Colon (tissue), 2 donors: ENCODE measurements at regions not wholly inside any gene's neighbourhood (a gene's known extent, or its start where the extent isn't known, plus 50 kb on each side); places are given as distances from the start of the nearest gene placed in this dataset.
"Not testable (repeated sequence)": the region's sequence is repeated elsewhere in the genome, so short reads cannot be mapped to it uniquely, and the experiment has no call there.

Experiments
- FAIRE-seq: peaks from 2 replicates; lab custom pipeline; 2012; peaks lifted over from hg19 to GRCh38; lab: Jason Lieb, UNC
- donor health status: control.
- donor health status: control.

DNA sequence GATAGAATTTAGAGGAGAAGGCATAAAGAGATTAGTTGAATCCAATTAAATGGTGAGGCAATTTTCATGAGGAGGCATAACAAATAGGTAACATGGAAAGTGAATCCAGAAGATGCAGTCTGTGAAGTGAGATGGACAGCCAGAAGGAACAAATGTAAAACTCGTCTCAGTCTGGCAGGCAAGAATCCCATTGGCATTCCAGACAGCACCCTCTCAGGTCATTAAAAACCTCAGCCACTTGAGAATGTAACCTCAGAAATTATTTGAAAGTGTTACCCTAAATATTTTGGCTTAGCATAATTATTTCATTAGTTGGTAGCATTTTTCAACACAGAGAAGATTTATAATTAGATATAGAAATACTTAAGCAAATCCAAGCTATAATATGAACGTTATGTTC is 342.3 kb downstream of the LRRC3B start:
- no peak for FAIRE-seq

DNA sequence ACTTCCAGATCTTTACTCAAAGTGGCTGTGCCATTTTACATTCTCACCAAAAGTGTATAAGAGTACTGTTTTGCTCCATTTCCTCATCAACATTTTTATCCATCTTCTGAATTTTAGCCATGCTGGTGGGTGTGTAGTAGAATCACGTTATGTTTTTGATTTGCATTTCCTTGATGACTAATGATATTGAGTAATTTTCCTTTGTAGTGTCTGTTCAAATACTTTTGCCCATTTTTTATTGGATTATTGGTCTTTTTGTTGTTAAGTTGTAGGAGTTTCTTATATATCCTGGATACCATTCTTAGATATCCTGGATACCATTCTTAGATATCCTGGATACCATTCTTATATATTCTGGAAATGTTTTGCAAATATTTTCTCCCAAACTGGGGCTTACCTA is 344.9 kb downstream of the LRRC3B start:
- no peak for FAIRE-seq

DNA sequence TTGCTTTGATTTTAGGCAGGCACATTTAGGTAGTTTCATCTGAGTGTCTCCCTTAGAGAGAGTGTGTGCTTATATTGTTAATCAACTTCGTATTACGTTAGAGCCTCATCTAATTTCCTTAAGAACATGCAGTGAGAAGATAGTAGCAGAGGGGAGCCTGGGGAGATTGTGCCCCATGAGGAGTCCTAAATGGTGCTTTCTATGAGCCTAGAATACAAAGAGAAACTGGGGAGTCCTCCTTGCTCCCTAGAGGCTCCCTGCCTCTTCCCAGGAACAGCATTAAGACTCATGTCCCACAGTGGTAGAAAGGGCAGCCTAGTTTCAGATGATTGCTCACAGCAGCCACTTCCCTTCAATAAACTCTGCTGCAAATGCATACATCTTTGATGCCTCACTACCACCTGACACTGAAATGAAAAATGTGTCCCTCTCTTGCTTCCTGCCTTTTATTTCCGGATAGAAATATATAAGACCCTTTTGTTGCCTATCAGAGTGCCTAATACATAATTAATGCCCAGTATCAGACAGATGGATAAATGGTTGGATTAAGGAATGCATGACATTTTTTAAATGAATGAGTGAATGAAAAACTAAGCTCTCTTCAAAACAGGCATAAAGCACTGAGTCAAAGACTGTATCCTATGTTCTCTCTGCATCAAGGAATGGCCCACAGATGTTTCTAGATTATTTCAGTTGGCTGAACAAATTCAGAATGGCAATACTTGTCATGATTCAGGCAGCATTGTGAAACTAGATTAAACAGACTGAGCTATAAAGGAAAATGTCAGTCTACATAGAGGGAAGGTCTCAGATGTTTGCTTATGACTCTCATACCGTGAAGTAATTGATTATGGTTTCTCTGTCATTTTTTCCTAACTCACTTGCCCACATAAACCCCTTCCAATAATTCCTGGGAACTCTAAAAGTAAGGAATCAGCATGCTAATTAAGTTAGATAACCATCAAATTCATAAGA is 362.1 kb downstream of the LRRC3B start:
- no peak for FAIRE-seq

DNA sequence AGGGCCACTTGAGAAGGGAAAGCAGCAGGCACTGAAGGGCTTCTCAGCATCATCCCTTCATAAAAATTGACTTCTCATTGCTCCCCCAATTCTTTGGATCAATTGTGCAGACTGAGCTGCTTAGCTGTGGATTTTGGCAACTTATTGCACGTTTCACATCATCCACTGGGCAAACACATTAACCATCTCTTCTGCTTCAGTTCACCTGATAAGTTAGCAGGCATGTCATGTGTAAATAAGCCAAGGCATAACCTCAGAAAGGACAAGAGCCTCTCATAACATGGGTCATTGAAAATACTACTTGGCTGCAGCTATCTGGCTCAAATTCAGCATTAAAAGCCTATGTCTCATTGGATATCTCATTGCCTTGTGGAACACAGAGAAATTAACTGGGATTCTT is 366.5 kb downstream of the LRRC3B start:
- FAIRE-seq, result no peak

DNA sequence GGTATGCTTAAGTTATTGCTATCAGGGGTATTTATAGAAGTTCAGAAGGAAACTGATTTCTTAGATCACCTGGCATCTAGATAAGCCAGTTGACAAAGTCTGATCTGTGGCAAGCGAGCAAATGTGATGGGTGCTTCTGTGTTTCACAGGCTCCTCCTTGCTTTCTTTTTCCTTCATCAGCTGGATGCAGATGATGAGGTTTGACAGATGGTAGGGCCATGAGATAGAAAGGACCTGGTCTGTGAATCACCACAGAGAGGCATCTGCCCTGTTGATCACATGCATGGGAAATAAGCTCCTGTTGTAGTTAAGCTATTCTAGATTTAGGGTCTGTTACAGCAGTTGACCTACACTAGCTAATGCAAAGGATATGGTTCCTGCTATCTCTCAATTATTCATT is 372.0 kb downstream of the NEK10 start:
- no peak for FAIRE-seq

DNA sequence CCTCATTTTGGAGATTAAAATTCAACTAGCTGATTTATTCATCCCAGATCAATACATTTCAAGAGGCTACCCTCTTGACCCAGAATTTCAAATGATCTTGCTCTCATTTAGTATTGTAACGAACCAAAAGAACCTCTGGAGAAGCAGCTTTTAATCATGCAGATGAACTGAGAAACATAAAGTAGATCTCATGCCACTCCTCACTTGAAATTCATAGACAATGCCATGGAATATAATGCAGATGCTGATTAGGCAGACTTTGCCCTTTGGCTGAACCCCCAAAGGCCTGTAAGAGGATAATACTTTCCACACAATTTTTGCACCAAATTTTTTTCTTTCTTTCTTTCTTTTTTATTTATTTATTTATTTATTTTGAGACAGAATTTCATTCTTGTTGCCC is 358.3 kb downstream of the NEK10 start:
- FAIRE-seq, result no peak

DNA sequence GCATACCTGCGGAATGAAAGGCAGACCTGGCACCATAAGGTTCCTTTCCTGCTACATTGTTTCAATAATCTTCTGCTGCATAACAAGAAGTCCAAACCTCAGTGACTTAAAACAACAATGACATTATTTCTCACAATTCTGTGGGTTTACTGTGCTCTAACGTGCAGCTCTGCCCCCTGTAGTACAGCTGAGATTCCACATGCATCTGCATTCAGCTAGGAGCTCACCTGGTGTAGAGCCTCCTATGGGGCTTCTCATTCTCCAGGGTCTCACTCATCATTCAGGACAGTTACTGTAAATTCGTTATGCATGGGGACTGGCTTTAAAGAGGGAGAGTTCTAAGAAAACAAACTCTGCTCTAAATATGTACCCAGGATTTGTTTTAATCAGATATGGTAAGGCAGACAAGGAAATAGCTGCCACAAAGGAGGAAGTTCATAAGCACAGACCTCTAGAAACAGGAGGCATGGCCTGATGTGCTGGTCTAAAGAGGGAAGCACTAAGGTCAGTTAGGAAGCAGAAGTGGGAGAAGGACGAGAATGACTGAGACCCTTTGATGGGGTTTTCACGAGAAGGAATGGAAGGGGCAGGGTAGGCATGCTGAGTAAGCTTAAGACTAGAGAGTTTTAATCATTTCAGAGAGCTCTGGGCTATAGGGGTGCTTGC is 347.0 kb downstream of the NEK10 start:
- no peak for FAIRE-seq

DNA sequence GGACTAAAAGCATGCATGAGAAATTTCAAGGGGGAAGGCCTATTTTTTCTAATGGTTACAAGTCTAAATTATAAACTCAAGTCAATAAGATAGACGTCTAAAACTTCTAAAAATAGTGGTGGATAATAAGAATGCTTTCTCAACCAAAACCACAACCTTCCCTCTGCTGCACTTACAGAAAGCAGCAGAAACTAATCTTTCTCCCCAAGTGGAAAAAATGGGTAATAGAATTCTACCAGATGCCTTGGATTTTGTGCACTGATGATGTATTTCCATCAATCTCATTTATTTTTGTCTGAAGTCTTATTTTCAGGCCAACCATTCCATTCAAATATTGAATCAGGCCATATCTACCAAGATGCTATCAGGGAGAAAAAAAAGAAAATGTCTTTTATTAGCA is 344.7 kb downstream of the NEK10 start:
- no peak for FAIRE-seq

DNA sequence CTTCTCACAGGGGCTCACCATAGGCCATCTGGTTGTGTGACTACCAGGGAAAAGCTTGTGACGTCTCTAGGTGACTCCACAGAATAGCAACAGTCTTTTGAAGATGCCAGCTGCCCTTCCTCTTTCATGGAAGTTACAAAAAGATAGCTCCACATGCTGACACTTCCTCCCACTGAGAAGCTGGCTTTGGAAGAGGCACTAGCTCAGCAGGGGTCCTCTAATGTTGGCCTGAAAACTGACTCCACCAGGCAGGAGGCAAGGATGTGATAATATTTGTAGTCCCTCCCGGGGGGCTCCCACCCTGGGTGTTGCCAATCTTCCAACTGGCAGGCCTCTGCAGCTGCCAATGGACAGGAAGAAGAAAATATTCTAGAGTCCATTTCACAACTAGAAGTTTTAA is 343.5 kb downstream of the NEK10 start:
- FAIRE-seq, result no peak

DNA sequence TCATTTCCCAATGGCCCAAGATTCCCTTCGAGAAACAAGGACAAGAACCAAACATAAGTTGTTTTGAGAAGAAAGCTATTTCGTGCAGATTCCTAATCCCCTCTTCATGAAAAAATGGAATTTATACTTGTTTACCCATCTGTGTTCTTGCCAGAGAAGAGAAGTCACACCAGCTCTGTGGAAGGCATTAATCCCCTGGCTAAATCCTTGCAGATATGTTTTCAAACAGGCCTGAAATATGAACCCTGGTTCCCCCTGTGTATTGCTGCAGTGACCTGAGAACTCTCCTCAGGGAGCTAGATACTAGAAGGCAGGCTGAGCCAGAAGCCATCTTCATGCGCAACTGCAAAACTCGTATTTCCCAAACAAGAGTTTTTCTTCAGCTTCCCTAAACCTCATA is 337.7 kb downstream of the NEK10 start:
- FAIRE-seq, result no peak

DNA sequence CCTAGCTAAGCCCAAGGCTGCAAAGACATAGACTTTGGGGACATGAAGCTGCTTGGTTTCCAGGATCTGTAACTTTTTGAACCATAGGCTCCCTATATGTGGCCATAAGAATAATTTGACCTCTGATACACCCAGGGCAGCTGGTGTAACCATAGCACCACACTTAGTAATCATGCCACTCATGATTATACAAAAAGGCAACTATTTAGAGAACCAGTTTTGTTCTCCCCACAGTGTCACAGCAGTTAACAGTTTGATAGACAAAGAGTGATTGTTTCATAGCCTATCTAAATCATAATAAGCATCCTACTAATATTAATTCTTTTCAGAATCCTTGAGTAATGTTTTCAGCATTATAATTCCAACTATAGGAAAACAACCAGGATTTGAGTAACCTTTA is 334.9 kb downstream of the NEK10 start:
- no peak for FAIRE-seq

DNA sequence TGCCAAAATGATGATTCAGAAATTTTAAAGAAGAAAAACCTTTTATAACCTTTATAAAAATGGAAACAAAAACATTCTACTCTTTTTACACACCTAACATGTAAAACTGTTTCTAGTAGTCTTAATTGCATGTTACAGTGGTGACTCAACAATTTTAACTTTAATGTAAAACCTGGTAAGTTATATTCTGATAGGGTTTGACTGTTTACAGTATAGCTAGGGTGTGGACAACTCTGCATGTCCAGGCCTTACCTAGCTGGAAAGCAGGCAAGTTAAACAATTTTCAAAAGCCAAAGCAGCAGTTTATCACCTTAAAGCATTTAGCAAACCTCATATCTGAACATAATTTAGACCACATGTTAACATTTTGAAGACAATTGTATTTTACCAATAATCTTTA is 328.5 kb downstream of the NEK10 start:
- FAIRE-seq, result peak; percentile 18

DNA sequence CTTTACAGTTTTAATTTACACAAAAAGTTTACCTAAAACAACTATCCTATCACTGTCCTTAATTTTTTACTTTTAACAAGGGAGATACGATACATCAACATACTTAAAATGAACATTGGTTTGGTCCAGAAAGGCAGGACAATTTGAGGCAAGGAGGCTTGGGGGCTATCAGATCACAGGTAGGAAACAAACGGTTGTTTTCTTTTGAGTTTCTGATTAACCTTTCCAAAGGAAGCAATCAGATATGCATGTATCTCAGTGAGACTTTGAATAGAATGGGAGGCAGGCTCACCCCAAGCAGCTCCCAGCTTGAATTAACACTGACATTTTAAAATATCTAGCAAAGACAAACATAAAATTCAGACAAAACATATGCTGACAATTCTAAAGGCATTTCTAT is 326.6 kb downstream of the NEK10 start:
- FAIRE-seq, result not testable (repeated sequence)

DNA sequence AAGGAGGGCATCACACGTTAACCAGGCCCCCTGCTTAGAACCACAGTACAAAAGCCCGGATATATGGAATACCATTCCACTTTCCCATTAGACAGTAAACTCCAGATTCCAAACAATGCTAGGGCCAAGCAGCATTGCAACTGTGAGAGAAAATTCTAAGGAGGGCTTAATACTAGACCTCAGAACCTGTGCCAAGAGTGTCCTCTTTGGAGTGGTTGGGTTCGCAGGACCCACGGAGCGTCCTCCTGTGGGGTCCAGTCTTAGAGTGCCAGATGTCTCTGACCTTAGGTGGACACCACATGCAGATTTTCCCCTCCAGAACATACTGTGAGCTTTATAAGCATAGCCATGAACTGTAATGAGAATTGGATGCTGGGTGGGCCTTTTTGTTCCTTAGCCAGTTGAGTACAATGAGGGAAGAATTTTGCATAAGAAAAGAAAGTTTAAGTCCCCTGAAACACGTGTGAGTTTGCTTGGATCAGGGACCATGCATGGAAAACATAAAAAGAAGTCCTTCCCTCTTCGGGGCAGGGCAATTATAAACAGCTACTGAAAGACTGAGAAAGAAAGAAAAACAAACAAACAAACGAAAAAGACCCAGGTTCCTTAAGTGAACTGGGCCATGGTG is 325.7 kb downstream of the NEK10 start:
- FAIRE-seq, result no peak

DNA sequence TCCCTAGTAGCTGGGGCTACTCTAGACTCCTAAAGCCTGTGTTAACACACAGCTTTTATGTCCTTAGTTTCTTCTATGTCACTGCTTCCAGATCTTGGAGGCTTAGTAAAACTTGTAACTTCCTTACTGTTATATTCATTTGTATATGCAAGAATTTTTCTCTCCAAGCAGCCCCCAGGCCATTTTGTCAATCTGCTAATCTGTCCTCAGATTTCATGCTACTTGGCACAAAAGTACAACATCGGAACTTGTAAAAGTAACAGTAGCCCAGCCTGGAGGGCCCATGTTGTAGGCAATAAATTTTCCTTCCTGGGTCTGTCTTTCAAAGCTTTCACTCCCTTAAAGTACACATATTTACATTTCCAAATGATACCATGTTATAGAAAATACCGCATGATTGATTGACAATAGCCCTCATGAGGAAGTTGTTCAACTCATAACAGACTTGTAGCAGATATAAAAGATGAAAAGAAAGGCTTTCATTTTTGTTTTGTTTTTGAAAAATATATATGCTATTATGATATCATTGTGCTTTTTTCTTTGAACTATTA is 324.2 kb downstream of the NEK10 start:
- FAIRE-seq, result no peak

DNA sequence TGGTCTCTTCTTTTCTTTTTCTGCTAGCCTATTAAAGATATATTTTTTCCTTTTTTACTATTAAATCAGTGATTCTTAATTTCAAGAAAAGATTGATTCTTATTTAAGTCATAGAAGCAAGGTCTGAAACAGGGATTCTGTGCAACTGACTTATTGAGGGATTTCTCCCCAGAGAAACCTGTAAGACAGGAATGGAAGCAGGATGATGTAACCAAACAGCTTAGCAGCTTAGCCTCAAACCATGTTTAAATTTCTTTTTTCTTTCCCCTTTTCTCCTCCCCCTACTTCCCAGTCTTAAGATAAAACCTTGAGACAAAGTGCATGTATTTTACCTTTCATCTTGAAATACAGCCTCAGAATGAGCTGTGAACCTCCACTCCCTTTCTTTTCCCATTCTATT is 322.8 kb downstream of the NEK10 start:
- no peak for FAIRE-seq

DNA sequence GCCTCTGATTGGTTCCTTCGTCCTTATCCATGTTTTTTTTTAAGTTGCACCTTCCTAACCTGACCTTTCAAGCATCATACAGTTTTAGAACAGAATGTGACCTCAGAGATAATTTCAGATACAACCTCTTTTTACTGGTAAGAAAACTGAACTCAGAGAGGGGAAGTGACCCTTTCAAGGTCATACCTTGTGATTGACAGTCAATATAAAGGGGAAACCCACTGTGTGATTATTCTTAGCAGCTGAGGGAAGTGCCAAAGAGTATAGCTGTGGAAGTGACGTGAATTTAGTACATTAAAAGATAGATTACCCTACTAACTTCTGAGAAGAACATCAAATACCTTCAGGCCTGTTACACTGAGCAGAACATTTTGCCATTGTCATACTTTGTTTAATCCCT is 319.4 kb downstream of the NEK10 start:
- FAIRE-seq, result no peak

DNA sequence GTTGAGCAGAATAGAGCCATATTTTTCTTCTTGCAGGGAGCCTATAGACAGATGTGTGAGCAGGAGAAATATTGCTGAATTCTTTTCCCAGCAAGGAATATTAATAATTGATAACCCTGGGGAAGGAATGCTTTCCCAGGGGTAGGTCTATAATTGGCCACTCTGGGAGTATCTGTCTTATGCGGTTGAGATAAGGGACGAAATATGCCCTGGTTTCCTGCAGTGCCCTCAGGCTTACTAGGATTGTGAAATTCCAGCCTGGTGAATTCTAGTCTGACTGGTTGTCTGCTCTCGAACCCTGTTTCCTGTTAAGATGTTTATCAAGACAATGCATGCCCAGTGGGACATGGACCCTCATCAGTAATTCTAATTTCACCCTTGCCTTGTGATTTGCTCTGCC is 317.7 kb downstream of the NEK10 start:
- FAIRE-seq, result not testable (repeated sequence)

DNA sequence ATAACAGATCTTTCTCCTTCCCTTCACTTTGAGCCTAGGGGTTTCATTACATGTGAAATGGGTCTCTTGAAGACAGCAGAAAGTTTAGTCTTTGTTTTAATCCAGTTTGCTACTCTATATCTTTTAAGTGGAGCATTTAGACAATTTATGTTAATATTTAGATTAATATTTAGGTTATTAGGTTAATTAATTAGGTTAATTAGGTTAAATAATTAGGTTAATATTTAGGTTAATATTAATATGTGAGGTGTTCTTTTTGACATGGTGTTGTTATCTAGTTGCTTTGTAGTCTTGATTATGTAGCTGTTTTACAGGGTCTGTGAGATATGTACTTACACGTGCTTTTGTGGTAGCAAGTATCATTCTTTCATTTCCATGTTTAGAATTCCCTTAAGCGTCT is 312.9 kb downstream of the NEK10 start:
- no peak for FAIRE-seq

DNA sequence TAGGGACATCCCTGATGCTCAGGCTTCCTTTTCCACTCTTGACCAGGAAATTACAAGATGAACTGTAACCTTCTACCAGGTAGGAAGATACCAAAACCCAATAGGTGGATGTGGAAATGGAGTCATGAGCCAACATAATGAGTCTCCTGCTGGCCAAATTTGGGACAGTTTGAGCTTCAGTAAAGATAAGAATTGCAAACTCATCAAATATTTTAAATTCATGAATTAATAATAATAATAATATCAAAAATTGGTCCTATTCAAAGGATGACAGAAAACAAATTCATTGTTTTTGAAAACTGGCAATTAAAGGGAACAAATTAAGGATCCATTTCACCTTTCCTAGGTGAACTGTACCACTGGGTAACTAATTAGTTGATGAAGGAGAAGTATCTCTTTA is 309.7 kb downstream of the NEK10 start:
- no peak for FAIRE-seq
